WTC11 (cell line): ENCODE measurements at regions not wholly inside any gene's neighbourhood (a gene's known extent, or its start where the extent isn't known, plus 50 kb on each side); places are given as distances from the start of the nearest gene placed in this dataset.

Experiments used
- EMX1 ChIP-seq: fragments of 250-450 bp; sonication (Bioruptor Pico); IDR thresholded peaks from 2 replicates; pipeline ENCODE4 v1.8.0; 2021; ENCODE audit warnings: mild to moderate bottlenecking
- NR2C2 ChIP-seq: sonication (generic); formaldehyde crosslinking; IDR thresholded peaks from 2 replicates; pipeline ENCODE4 v1.8.0; 2022; ENCODE audit warnings: mild to moderate bottlenecking, missing genetic modification reagents
- TF ChIP-seq, protein P1 (sequence below): fragments of 200-600 bp; IDR thresholded peaks from 2 replicates; pipeline ENCODE4 v1.8.0; 2022; ENCODE audit warnings: antibody characterized with exemption

DNA sequence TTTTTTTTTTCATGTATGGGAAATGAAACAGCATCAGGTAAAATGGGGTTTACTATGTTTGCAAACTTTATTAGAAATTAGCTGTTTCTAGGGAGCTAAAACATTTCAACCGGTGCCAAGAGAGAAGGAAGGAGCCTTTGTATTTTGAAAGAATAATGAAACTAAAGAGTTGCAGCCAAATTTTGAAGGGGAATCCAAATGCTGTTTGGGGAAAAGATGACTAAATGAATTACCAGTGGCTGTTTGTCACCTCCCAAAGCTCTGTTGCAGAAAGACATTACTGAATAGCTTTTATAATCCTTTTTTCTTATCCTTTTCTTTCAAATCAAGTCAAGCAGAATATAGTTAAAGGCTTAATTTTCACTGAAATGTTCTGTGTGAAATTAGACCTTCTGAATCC lies 591.3 kb upstream of the ADGRL2 start:
- TF ChIP-seq EMX1 (CRISPR knock-in tag) (no peak), NR2C2 (CRISPR knock-in tag) (no peak)
- TF ChIP-seq, protein P1, sequence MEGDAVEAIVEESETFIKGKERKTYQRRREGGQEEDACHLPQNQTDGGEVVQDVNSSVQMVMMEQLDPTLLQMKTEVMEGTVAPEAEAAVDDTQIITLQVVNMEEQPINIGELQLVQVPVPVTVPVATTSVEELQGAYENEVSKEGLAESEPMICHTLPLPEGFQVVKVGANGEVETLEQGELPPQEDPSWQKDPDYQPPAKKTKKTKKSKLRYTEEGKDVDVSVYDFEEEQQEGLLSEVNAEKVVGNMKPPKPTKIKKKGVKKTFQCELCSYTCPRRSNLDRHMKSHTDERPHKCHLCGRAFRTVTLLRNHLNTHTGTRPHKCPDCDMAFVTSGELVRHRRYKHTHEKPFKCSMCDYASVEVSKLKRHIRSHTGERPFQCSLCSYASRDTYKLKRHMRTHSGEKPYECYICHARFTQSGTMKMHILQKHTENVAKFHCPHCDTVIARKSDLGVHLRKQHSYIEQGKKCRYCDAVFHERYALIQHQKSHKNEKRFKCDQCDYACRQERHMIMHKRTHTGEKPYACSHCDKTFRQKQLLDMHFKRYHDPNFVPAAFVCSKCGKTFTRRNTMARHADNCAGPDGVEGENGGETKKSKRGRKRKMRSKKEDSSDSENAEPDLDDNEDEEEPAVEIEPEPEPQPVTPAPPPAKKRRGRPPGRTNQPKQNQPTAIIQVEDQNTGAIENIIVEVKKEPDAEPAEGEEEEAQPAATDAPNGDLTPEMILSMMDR: no peak
